GM18505 (cell line): ENCODE measurements at regions not wholly inside any gene's neighbourhood (a gene's known extent, or its start where the extent isn't known, plus 50 kb on each side); places are given as distances from the start of the nearest gene placed in this dataset.
"Not testable (repeated sequence)": the region's sequence is repeated elsewhere in the genome, so short reads cannot be mapped to it uniquely, and the experiment has no call there.

Experiments used
- ATAC-seq: cut with Tn5 transposase; IDR thresholded peaks from one replicate; pipeline ENCODE4 v1.9.1; 2021; ENCODE audit not compliant: unreplicated experiment
- POLR2A ChIP-seq: IDR thresholded peaks from 4 replicates; pipeline ENCODE4 v1.6.1; 2011; ENCODE audit warnings: borderline replicate concordance; ENCODE audit not compliant: insufficient read depth, insufficient read length; ENCODE audit errors: extremely low read depth

DNA sequence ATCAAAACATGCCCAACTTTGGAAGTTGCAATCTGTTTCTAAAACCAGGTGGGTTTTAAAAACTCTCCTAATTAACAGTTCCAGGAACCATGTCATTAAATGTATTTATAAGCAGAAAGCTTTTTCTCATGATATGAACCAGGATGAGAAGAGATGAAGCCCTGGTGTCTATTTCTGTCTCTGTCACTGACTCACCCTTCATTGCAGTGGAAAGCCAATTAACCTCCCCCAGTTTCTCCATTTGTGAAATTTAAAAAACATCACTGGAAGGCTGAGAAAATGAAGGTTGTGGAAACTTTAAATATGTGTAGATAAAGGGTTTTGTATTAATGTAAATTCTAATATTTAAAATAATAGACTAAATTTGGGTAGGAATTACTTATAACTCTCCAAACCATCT, 1088.0 kb downstream of the SORCS1 start:
- TF ChIP-seq POLR2A, result no peak
- ATAC-seq, result no peak

DNA sequence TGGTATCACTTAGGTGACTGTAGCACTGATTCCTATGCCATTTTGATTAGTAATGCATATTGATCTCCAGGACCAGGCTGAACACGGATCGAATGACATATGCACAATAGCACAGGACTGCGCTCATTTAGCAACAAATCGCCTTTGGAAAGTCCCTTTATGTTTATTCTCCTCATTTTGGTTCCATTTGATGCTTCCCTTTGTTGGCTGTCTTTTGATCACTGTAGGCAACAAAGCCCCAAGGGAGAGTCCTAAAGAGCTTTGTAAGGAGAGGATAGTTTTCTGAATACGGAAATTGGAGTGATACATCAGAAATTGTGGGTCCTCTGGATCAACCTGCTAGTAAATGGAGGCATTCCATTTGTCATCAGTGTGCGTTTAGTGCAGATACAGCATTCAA, 1111.4 kb downstream of the SORCS1 start:
- TF ChIP-seq POLR2A, result no peak
- ATAC-seq, result no peak

DNA sequence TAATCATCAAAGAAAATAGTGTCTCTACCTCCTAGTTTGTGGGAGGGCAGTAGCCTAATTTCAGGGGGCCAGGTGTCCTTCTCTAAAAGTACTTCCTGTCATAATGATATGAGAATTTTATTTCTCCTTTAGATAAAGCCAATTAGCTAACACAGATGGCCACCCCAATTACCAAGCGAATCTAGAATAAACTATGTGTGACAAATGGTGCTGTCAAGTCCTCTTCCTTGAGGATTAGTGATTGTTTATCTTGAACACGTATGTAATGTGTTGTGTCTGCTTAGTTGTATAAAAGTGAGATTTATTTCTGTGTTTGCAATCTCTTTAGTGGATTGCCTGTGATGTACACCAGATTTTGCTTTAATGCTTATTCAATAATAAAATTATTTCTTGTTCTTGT, 1120.0 kb downstream of the SORCS1 start:
- no peak for TF ChIP-seq POLR2A
- no peak for ATAC-seq

- ATAC-seq, result no peak
- TF ChIP-seq POLR2A, result no peak
These were observed 1120.6 kb downstream of the SORCS1 start for GRCh38 chr10:106043863-106044262.

- ATAC-seq, result no peak
- no peak for TF ChIP-seq POLR2A
These were observed 1126.3 kb downstream of the SORCS1 start for GRCh38 chr10:106038246-106038645.

GRCh38 chr10:106033065-106033464, 1131.4 kb downstream of the SORCS1 start:
- TF ChIP-seq POLR2A, result no peak
- no peak for ATAC-seq

GRCh38 chr10:106032450-106033002, 1132.0 kb downstream of the SORCS1 start:
- no peak for TF ChIP-seq POLR2A
- ATAC-seq, result no peak

- no peak for TF ChIP-seq POLR2A
- ATAC-seq, result no peak
These were observed 1137.3 kb downstream of the SORCS1 start for GRCh38 chr10:106027240-106027639.

- ATAC-seq, result no peak
- TF ChIP-seq POLR2A, result no peak
These were observed 1139.2 kb downstream of the SORCS1 start for GRCh38 chr10:106025208-106025811.

GRCh38 chr10:106023329-106023728, 1141.2 kb downstream of the SORCS1 start:
- ATAC-seq, result no peak
- TF ChIP-seq POLR2A, result no peak

DNA sequence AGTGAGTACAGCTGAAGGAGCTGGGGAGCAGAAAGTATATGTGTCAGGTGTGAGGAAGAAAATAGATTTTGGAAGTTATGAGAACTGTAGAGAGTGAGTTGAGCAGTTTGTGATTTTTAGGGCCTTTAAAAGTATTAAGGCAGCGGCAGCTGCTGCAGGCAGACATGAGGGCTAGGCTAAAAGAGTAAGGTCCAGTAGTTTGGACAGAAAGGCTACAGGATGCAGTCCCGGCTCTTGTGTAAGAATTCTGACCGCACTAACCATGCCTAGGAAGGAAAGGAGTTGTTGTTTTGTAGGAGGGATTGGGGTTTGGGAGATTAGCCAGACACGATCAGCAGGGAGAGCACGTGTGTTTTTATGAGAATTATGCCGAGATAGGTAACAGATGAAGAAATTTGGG, 1144.9 kb downstream of the SORCS1 start:
- not testable (repeated sequence) for ATAC-seq

DNA sequence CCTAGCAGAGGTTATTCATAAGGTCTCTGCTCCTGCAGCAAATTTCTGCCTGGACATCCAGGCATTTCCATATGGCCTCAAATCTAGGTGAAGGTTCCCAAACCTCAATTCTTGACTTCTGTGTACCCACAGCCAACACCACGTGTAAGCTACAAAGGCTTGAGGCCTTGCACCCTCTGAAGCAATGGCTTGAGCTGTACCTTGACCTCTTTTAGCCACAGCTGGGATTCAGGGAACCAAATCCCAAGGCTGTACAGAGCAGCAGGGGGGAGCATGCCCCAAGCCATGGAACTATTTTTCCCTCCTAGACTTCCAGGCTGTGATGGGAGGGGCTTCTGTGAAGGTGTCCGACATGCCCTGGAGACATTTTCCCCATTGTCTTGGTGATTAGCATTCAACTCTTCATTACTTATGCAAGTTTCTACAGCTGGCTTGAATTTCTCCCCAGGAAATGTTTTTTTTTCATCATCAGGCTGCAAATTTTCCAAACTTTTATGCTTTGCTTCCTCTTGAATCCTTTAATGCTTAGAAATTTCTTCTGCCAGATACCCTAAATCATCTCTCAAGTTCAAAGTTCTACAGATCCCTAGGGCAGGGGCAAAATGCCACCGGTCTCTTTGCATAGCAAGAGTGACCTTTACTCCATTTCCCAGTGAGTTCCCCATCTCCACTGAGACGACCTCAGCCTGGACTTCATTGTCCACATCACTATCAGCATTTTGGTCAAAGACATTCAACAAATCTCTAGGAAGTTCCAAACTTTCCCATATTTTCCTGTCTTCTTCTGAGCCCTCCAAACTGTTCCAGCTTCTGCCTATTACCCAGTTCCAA, 1148.9 kb downstream of the SORCS1 start:
- ATAC-seq, result not testable (repeated sequence)

- ATAC-seq, result no peak
- TF ChIP-seq POLR2A, result no peak
These were observed 1153.3 kb downstream of the SORCS1 start for GRCh38 chr10:106011250-106011649.

- ATAC-seq, result no peak
- TF ChIP-seq POLR2A, result no peak
These were observed 1163.8 kb downstream of the SORCS1 start for GRCh38 chr10:106000721-106001120.
